GM18502 (cell line): ENCODE measurements at regions not wholly inside any gene's neighbourhood (a gene's known extent, or its start where the extent isn't known, plus 50 kb on each side); places are given as distances from the start of the nearest gene placed in this dataset.

Source experiments
- ATAC-seq: cut with Tn5 transposase; IDR thresholded peaks from one replicate; pipeline ENCODE4 v1.9.1; 2021; ENCODE audit warnings: mild to moderate bottlenecking; ENCODE audit not compliant: unreplicated experiment, poor library complexity

- no peak for ATAC-seq
Measured at GRCh38 chr11:105553025-105553424, 56.8 kb upstream of the GRIA4 start.

- no peak for ATAC-seq
Measured at GRCh38 chr11:105548359-105548758, 61.5 kb upstream of the GRIA4 start.

- ATAC-seq: no peak
Measured at GRCh38 chr11:105538588-105538987, 71.3 kb upstream of the GRIA4 start.

GRCh38 chr11:105537531-105537930 is 72.3 kb upstream of the GRIA4 start:
- ATAC-seq: no peak

- ATAC-seq: no peak
Measured at GRCh38 chr11:105524286-105524685, 85.6 kb upstream of the GRIA4 start.

- ATAC-seq: no peak
Measured at GRCh38 chr11:105520706-105521345, 89.0 kb upstream of the GRIA4 start.

- no peak for ATAC-seq
Measured at GRCh38 chr11:105507496-105508254, 102.2 kb upstream of the GRIA4 start.

GRCh38 chr11:105492010-105492409 is 117.9 kb upstream of the GRIA4 start:
- no peak for ATAC-seq

- ATAC-seq: no peak
Measured at GRCh38 chr11:105491394-105491793, 118.5 kb upstream of the GRIA4 start.

- ATAC-seq: no peak
Measured at GRCh38 chr11:105490333-105490732, 119.5 kb upstream of the GRIA4 start.

- ATAC-seq: no peak
Measured at GRCh38 chr11:105489446-105489845, 120.4 kb upstream of the GRIA4 start.

GRCh38 chr11:105486929-105487328 is 122.9 kb upstream of the GRIA4 start:
- ATAC-seq: no peak

GRCh38 chr11:105469931-105470330 is 139.9 kb upstream of the GRIA4 start:
- ATAC-seq: no peak

GRCh38 chr11:105468154-105468553 is 141.7 kb upstream of the GRIA4 start:
- ATAC-seq: no peak

GRCh38 chr11:105466582-105467228 is 143.2 kb upstream of the GRIA4 start:
- no peak for ATAC-seq

GRCh38 chr11:105458071-105458470 is 151.8 kb upstream of the GRIA4 start:
- no peak for ATAC-seq

- peak; percentile 77 for ATAC-seq
Measured at GRCh38 chr11:105456950-105457349, 152.9 kb upstream of the GRIA4 start.

GRCh38 chr11:105449100-105449734 is 160.7 kb upstream of the GRIA4 start:
- no peak for ATAC-seq

- no peak for ATAC-seq
Measured at GRCh38 chr11:105448703-105449079, 161.2 kb upstream of the GRIA4 start.

- no peak for ATAC-seq
Measured at GRCh38 chr11:105447936-105448702, 161.8 kb upstream of the GRIA4 start.
